T-helper 2 cell treated with Interferon-gamma antibody and Interleukin-4, amounts not matched to agents 100 ng/mL and 5 ng/mL, for 36 hours (primary cell): ENCODE measurements at regions not wholly inside any gene's neighbourhood (a gene's known extent, or its start where the extent isn't known, plus 50 kb on each side); places are given as distances from the start of the nearest gene placed in this dataset.

Experiments used
- intact Hi-C: fragments of 100-400 bp; cut with micrococcal nuclease; formaldehyde crosslinking; loops from one replicate; pipeline ENCODE4 v1.15.1; 2023

DNA sequence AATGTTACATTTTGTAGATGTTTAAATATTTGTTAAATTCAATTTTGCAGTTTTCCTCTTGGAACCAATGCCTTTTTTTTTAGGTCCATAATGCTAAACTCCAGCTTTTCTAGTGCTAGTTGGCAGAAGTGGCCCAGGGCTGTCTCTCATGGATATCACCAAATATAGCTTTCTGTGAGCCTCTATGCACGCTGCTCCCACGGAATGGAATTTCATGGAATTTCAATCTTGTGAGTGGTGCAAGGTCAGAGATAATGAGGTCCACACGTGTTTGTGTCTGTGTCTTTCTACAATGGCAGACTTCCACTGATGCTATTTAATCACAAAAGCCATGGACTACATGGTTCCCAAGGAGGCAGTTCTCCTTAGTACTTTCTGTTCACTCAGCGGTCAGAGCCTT lies 191.5 kb upstream of the PARD3B start:
- intact Hi-C loops = no loop called here

DNA sequence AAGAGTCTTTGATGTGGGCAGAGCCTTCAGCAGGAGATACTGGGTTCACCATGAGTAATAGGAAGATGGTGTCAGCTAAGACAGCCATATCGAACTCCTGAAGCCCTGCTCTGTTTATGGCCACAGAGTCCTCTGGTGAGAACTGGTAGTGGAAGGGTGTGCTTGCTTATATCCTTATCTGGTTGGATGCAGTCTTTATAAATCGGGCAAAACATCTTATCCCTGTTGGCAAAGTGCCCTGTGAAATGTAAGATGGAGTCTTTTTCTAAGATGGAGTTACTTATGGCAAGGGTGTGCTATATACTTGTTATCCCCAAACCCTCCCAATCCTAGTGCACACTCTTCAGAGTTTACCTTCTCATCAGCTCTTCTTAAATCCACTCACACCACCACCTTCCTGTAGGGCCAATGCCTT lies 190.8 kb upstream of the PARD3B start:
- intact Hi-C loops = no loop called here

DNA sequence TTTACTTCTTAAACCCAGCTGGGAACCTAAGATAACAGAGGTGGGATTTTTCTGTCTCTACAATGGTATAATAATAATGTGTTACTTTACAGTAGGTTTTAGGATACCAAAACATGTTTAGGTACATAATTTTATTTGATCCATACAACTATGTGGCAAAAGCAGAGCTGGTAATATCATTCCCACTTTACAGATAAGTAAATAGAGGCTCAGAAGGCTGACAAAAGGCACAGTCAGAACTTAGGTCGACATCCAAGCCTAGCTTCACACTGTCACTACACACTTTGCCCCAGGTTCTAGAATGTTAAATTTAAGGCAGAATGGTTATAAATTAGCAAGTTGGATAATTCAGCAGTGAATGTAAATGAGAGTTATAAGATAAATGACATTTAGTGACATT lies 189.6 kb upstream of the PARD3B start:
- intact Hi-C loops = no loop called here

DNA sequence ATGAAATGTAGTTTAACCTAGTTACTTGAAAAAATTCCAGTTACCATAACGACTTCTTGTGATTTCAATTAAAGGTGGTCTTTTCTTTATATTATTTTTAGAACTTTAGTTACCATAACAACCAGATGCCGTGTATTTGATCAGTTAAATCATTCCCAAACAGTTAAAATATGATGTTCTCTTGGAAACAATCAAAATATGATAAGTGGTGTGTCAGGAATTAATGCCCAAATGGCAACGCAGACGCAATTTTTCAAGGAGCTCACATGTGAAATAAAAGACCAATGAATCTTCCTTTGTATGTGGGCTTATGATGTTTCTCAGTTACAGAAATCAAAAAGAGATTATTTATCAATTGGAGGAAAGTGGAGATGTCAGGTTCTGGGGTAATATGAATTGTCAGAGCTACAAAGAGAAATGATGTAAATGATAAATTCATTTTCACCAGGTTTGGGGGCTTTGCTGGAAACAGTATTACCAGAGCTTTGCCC lies 189.1 kb upstream of the PARD3B start:
- intact Hi-C loops = no loop called here

DNA sequence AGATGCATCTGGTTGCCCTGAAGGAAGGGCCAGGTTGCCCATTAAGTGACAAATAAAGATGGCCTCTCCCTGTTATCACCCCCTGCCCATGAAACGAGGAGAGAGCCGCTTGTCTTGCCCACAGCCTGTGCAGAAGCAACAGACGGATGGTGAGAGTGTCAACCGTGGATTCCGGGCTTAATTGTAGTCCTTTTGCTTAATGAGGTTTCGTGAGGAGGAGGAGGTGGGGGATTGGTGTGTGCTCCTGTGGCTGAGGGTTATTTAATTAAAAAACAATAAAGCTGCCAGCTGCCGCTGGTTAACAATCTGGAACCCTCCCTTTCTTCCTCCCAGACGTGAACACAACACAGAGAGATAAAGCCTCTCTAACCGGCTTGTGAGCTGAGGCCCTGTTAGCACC lies 188.0 kb upstream of the PARD3B start:
- intact Hi-C loops = no loop called here

DNA sequence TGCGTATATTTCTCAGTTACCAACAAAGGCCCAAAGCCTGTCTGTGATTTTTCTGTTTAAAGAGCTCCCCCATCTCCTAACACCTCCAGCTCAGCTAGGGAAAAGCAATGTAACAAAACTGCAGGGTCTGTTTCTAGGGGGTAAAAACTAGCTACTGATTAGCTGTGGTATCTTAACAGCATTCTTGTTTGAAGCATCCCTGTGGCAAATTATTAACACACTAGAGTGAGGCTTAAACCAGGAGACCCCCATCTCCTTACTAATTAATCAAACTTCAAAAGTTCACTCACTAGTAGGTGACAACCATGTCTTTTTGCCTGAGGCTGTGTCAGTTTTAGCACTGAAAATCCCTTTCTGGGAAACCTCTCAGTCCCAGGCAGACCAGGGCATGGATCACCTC lies 186.2 kb upstream of the PARD3B start:
- intact Hi-C loops = no loop called here

DNA sequence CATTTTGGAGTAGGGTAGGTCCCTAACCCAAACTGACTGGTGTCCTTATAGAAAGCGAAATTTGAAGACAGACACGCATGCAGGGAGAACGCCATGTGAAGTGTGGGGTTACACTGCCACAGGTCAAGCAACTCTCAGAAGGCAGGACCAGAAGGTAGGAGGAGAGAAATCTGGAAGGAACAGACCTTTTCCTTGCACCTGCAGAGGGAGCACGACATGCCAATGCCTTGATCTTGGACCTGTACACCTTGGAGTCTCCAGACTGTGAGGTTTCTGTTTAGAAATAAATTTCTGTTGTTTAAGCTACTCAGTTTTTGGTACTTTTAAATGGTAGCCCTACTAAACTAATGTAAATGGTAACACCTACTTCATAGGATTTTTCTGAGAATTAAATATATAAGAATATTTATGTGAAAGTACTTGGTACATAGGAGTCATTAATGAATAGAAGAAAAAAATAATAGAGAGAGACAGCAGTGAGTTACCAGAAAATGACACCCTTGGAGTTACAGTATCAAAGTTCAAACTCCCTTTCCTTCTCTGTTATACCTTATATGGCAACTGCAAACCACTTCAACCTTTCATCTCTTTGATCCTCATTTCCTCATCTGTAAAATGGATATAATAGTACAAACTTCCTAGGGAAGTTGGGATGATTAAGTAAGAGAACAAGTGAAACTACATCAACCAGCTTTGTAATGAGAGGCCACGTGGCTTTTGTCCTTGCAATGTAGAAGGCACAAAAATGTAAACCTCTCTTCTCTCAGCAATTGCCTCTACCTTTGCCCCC lies 184.9 kb upstream of the PARD3B start:
- intact Hi-C loops = no loop called here

DNA sequence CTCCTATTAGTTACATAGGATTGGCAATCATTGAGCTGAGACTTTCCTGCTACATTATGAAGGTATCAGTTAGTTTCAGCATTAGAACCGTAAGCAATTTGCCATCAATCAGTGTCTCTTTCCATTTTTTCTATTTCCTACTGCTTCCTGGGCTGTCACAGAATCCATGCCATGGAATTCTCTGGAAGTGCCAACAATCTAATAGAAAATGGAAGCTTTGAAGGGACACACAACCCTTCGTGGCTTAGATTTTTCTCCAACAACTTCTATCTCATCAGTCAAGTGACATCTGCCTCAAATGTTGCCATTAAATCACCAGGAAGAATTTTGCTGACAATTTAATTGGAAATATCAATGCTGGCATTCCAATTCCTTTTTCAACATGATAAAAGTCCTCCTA lies 183.5 kb upstream of the PARD3B start:
- intact Hi-C loops = no loop called here

DNA sequence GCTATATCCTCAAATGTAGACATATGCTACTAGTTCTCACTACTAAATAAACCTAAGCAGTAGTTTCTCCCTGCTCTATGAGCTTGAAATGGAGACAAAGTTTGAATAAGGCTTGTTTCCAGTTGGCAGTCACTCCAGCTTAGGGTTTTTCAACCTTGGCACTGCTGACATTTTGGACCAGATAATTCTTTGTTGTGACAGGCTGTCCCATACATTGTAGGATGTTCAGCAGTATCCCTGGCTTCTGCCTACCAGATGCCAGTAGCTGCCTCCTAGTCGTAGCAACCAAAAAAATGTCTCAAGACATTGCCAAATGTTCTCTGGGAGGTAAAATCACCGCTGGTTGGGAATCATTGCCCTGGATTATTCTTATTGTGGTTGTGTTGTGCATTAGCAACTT lies 182.7 kb upstream of the PARD3B start:
- intact Hi-C loops = no loop called here

DNA sequence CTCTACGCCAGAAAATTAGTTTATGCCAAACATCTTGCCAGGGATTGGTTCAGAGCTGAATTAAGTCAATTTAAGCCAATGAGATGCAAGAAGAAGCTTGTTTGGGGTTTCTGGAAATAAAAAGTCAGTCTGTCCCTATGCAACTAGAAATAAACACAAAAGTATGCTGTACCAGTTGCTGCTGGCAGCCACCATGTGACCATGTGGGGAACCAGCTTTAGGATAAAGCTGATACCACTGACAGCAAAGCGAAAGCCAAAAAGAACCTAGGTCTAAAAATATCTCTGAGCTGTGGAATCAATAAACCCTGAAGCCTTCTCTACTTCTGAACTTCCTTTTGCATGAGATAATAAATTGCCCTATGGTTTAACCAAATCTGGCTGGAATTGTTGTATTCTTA lies 181.8 kb upstream of the PARD3B start:
- intact Hi-C loops = no loop called here

DNA sequence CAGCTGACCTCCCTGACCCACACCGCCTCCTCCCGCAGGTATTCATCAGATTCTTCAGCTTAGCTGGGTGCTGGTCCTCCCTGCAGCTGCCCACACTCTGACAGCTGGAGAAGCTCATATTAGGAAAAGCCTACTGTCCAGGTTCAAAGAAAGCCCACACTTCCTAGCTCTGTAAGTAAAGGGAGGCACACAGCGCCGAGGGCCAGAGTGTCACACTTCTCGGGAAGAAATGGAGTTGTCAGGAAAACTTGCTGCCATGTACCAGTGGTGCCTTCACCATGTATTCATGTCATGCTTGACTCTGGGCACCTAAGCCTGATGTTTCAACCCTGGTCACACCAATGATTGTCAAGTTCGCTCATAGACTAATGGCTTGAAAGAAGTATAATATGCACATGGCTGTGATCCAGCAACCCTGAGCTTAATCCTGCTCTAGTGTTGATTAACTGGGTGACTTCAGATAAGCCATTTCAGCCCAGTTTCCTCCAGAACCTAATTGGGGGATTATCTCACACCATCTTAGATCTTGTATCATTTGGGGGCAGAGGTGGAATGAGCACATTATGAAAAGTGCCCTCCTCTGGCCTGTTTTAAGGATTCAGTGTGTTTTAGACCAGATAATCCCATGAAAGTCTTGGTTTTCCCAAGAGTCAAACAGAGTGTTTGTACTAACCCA lies 180.3 kb upstream of the PARD3B start:
- intact Hi-C loops = no loop called here

DNA sequence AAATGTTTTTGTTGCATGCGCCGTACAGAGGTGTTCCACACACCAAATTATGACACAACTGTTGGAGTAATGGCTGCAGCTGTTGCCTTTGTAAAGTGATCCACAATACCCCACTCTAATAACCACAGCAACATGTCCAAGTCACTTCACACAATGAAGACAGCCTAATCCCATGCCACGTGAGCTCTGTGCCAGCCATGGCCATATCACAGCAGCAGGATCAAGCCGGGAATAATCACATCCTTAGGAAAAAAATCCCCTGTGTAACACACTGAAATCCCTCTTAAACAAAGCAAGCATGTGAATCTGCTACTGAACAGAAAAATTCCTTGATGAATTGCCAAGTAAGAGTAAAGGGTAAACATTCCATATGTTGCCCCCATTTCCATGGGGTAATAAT lies 179.5 kb upstream of the PARD3B start:
- intact Hi-C loops = no loop called here

DNA sequence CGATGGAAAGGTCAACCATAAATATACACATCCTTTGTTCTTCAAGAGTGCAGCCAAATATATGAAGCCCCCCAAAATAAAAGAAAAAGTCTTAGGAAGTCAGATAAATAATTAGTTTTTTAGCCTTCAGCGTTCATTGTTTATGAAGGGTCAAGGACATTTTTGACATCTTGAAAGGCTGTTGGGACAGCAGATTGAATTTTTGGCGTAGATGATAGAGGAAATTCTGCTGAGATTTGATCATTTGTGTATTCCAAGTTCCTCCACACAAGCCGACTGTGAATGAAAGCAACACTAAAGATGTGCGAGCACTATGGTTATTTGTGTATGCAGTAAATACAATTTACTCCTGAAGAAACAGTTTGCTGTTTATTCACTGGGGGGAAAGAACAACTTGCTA lies 177.8 kb upstream of the PARD3B start:
- intact Hi-C loops = no loop called here

DNA sequence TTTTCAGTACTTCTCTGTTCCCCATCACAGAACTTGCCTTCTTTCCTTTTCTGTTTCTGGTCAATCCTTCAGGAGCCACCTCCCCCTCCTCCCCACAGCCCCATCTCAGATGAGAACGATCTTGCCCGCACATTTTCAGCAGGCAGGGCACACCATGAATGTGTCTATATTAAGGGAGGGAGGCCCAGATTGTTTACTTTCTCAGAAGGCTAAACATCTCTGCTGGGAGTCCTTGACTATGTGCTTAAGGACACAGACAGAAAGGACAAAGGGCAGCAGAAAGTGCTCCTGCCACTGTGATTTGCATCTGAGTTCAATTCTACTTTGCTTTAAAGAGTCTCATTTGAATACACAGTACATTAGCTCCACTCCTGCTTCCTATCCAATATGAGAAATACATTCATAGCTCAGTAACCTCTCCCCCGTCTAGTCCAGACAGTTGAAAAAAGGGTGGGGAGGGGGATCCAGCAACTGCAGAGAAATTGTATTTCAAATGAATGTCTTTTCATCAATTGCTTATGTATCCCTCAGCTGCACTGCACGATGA lies 175.0 kb upstream of the PARD3B start:
- intact Hi-C loops = no loop called here

DNA sequence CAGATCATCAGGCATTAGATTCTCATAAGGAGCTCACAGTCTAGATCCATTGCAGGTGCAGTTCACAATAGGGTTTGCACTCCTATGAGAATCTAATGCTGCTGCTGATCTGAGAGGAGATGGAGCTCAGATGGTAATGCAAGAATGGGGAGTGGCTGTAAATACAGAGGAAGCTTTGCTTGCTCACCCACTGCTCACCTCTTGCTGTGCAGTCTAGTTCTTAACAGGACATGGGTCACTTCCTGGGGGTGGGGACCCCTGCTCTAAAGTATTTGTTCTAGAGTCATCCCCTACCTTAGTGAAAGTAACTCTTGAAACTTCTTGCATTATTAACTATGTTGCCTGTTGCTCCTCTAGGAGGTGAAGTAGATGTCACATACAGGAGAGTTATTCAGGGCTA lies 171.3 kb upstream of the PARD3B start:
- intact Hi-C loops = no loop called here

DNA sequence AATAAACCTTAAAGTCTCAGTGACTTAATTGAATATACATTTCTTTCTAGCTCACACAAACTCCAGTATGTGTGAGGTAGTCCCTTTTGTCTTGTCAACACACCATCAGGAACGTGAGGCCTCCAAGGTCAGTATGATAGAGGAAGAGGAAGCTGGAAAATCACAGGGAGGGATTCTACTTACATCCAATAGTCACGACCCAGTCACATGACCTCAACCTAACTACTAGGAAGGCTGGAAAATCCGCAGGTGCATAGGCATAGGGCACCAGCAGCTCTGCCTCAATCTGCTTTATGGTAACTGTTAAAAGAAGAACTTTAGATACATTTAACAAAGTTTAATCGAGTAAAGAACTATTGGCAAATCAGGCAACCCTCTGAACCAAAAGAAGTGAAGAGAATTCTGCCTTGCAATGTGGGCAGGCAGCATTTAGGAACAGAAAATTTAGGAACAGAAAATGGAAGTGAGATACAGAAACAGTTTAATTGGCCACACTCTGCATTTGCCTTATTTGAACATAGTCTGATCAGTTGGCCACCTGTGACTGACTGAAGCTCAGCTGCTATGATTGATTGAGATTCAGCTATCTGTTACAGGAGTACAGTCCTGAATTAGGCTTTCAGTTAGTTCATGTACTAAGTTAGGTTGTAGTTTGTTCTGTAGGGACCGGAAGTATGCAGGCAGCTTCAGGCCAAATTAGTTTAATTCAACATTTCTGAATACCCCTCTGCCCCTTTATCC lies 165.0 kb upstream of the PARD3B start:
- intact Hi-C loops = no loop called here

DNA sequence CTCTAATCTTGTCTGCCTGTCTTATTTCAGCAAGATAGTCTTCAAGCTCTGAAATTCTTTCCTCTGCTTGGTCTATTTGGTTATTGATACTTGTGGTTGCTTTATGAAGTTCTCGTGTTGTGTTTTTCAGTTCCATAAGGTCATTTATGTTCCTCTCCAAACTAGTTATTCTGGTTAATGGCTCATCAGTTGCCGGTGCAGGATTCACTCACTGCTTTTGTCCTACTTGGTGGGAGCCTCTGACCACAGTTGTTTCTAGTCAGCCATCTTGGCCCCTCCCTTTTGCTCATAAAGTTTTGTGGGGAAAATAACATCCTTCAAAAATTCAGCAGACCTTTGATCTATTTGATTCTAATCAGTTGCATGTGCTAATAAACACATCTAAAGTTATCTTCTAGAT lies 158.6 kb upstream of the PARD3B start:
- intact Hi-C loops = no loop called here

DNA sequence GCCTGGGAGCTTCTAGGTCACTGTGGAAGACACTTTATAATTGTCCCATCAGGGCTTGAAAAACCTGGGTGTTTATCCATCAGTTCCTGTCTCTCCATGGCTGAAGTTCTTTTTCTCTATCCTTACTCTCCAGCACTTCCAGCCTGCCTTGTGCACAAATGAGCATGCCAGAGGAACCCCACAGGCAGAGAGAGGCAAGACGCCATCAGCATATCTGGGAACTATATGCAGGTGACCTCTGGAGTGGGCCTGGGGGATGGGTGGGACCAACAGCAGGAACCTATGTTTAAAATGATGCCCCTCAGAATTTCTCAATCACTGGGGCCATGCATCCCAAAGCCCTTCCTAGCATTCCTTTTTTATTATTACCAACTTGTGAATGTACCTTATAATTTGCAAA lies 156.2 kb upstream of the PARD3B start:
- intact Hi-C loops = no loop called here

DNA sequence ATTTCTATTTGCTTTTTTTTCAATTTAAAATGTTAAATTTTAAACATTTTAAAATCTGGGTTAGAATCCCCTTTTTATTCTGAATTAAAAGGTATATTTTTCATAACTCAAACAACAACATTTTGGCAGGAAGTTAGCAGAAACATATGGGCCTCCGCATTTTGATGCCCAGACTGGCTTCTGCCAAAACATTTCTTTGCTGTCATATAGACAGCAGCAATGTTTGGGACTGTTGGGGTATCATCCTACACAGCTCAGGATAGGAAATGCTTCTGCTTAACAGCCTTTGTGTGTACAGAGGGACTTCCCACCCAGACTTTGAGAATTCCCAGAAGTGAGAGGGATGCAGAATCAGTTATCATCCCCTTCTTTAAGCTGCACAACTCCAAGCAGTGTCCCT lies 155.4 kb upstream of the PARD3B start:
- intact Hi-C loops = no loop called here

DNA sequence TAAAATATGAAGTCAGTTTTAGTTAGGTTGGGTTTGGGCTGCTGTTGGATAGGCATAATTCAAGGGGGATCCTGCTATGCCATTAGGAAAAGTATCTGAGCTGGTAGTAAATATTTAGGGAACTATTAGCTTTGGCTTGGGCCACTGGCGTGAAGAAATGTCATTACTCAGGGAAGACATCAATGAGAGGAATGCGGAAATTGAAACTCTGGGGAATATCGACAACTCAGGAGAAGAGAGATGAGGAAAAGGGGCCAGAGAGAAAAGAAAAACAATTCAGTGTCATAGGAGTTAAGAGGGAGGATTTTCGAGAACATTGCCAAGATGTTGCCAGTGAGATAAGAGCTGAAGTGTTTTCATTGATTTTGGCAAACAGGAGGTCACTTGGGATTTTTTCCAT lies 149.7 kb upstream of the PARD3B start:
- intact Hi-C loops = no loop called here

DNA sequence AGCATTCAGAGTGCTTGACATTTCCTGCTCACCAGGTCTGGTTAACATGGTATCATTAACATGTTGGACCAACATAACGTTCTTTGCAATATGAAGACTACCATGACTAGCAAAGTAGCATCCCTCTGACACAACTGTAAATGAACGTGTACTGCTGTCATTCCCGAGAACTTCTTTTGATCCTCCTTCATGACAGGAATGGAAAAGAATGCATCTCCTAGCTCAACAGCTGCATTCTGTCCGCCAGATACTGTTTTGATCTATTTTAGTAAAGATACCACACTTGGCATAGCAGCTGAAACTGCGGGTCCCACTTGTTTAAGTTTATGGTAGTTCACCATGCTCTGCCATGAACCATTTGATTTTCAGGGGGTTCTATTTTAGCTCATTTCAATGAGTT lies 144.2 kb upstream of the PARD3B start:
- intact Hi-C loops = no loop called here
